ENCODE measurements at regions not wholly inside any gene's neighbourhood (a gene's known extent, or its start where the extent isn't known, plus 50 kb on each side); places are given as distances from the start of the nearest gene placed in this dataset.

DNA sequence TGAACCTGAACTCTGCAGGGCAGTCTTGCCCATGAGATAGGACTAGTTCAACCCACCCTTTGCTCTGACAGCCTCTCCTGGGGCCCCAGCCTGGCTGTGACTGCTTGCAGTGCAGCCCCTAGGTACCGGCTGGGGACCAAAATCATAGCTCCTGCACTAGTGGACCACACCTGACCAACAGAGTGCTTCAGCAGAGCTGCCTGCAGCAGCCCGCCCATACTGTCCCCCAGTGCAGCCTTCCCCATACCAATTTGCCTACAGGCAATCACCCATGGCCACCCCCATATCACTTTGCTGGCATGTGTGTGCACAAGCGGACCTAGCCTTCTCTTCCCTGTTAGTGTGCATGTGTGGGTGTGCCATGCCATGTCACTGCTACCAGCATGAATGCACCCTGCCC, 347.6 kb upstream of the MPDZ start:
- H3K27ac ChIP-seq, result no peak overlapping the region
- TF ChIP-seq ZFX (IDR thresholded peaks at IDR 0.05; ENCODE audit: borderline replicate concordance), result no peak
- TF ChIP-seq, protein P1, sequence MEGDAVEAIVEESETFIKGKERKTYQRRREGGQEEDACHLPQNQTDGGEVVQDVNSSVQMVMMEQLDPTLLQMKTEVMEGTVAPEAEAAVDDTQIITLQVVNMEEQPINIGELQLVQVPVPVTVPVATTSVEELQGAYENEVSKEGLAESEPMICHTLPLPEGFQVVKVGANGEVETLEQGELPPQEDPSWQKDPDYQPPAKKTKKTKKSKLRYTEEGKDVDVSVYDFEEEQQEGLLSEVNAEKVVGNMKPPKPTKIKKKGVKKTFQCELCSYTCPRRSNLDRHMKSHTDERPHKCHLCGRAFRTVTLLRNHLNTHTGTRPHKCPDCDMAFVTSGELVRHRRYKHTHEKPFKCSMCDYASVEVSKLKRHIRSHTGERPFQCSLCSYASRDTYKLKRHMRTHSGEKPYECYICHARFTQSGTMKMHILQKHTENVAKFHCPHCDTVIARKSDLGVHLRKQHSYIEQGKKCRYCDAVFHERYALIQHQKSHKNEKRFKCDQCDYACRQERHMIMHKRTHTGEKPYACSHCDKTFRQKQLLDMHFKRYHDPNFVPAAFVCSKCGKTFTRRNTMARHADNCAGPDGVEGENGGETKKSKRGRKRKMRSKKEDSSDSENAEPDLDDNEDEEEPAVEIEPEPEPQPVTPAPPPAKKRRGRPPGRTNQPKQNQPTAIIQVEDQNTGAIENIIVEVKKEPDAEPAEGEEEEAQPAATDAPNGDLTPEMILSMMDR (IDR thresholded peaks at IDR 0.05), result no peak

DNA sequence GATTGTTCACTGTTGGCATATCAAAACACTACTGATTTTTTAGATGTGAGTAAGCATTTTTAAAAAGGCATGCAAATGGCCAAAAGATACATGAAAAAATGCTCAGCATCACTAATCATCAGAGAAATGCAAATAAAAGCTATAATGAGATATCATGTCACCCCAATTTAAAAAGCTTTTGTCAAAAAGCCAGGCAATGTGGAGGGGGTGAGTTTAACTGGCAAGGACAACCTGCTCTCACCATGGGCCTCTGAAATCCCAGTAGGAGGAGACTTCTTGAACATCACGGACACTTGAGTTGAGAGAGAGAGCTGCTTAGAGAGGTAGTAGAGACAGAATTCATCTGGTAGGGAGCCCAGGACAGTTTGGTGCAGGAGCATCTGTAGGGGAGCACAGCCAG, 347.1 kb upstream of the MPDZ start:
- no peak overlapping the region for H3K27ac ChIP-seq
- TF ChIP-seq, protein P1 (IDR thresholded peaks at IDR 0.05), result no peak
- no peak for TF ChIP-seq ZFX (IDR thresholded peaks at IDR 0.05; ENCODE audit: borderline replicate concordance)

DNA sequence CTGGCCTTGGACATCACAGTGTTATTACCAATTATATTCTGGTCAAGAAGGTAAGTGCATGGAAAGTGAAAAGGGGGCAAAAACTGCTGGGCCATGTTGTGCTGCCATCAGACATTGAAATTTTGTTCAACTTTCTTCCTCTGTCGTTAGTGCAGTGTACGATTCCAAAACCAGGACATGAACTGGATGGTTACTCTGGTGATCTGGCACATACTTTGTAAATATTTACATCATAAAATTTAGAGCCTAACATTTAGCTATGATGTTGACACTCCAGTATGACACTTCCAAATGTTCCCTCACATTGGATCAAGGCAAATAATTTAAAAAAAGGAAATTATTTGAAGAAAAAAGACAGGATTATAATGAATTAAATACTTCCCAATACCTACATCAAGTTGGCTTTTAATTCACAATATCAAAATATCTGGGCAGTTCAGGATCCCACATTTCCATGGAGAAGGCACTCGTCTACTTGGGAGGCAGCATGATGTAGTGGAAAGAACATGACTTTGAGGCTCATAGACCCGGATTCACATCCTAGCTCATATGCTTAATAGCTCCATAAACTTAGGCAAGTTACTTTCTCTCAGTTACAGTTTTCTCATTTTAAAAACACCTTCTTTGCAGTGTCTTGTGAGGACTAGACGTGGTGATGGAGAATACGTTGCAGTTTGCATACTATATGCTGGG, 342.5 kb upstream of the MPDZ start:
- no peak for TF ChIP-seq ZFX (IDR thresholded peaks at IDR 0.05; ENCODE audit: borderline replicate concordance)
- TF ChIP-seq, protein P1 (IDR thresholded peaks at IDR 0.05), result no peak
- no peak overlapping the region for H3K27ac ChIP-seq

DNA sequence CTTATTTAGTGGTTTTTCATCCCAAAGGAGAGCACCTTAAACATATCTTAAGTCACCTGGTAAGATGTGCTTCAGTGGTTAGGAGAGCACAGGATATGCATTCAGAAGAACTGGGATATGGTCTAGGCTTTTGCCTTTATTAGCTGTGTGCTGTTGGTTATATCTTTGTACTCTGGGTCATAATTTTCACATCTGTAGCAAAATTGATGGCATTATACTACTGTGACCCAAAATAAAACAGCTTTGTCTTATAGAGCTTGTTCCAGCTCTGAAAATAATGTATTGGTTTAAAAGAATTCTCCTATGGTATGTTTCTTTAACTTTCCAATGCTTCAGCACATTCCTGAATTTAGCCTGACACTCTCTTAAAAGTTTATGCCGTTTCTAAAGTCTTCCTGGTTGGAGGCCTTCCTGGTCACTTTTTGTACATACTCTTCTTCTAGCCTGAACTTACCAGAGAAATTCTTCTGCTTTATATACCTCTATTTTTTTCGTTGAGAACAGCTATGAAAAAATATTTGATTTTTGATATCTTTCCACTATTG, 337.1 kb upstream of the MPDZ start:
- H3K27ac ChIP-seq, result no peak overlapping the region
- TF ChIP-seq ZFX (IDR thresholded peaks at IDR 0.05; ENCODE audit: borderline replicate concordance), result no peak
- TF ChIP-seq, protein P1 (IDR thresholded peaks at IDR 0.05), result no peak

DNA sequence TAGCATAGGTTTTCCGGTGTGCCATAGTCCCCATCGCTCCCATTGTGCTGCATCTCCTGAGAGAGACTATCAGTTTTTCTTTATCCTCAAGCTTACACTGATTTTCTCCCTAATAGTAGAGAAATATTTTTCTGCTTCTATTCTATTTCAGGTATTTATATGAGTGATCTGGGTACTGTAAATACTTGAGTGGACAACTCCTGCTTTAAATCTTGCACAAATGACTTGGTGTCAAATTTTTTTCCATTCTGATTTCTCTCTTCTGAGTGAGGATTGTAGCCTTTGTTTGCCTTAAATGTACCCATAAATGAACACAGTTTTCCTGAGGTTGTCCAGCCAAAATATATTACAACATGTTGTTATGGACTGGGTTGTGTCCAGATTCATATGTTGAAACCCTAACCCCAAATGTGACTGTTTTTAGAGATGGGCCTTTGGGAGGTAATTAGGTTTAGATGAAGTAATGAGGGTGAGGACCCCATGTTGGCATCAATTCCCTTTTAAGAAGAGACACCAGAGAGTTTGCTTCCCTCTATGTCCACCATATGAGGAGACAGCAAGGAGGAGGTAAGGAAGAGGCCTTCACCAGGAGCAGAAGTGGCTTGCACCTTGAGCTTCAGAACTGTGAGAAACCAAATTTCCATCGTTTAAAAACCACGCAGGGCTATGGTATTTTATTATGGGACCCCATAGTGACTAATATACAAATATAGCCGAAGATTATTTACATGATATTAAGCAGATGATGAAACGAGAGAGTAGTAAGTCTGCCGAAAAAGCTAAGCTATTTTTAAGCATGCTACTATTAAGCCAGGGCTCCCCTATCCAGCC, 336.4 kb upstream of the MPDZ start:
- no peak overlapping the region for H3K27ac ChIP-seq
- TF ChIP-seq, protein P1 (IDR thresholded peaks at IDR 0.05), result no peak
- TF ChIP-seq ZFX (IDR thresholded peaks at IDR 0.05; ENCODE audit: borderline replicate concordance), result no peak

DNA sequence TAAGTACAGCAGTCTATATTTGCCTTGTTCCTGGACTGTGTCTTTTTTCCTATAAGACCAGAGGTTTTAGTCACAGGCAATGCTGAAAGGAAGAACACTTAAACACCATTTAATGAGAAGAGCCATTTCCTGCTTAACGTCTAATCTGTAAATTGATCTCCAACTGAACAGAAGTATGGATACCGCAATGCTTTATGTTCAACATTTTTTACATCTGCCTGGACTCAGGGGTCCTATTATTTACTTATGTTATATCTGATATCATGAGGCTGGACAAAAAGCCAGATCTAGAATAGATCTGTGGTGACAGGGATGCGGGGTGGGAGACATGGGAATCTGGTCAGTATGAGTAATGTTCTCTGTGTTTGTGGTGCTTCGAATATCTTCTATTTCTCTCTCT, 334.6 kb upstream of the MPDZ start:
- TF ChIP-seq, protein P1 (IDR thresholded peaks at IDR 0.05), result no peak
- TF ChIP-seq ZFX (IDR thresholded peaks at IDR 0.05; ENCODE audit: borderline replicate concordance), result no peak
- no peak overlapping the region for H3K27ac ChIP-seq

DNA sequence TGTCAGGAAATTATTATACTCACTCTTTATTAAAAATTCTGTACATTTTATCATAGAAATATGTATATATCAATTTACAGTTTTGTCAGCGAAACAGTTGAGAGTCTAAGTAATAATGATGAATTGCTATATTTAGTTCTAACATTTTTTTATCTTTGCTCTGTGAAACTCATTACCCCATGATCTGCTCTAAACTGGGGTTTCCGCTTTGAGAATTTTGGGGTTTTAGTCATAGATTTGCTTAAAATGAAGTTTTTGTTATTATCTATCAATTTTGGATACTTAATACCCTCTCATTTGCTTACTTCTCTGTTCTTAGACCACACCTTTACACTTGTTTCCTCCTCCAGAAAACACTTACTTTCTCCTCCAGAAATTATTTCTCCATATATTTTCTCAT, 333.8 kb upstream of the MPDZ start:
- TF ChIP-seq, protein P1 (IDR thresholded peaks at IDR 0.05), result no peak
- TF ChIP-seq ZFX (IDR thresholded peaks at IDR 0.05; ENCODE audit: borderline replicate concordance), result no peak
- H3K27ac ChIP-seq, result no peak overlapping the region
